Left cardiac atrium (tissue), 4 donors: ENCODE measurements at regions not wholly inside any gene's neighbourhood (a gene's known extent, or its start where the extent isn't known, plus 50 kb on each side); places are given as distances from the start of the nearest gene placed in this dataset.
"Not testable (repeated sequence)": the region's sequence is repeated elsewhere in the genome, so short reads cannot be mapped to it uniquely, and the experiment has no call there.

Source experiments
- ATAC-seq, 2 donors: fragments of 200-7000 bp; cut with Tn5 transposase; one replicate each; pipeline ENCODE4 v1.9.1; 2020; ENCODE audit warnings: mild to moderate bottlenecking in 2 of 2, moderate library complexity in 2 of 2
- DNase-seq: peaks from one replicate; pipeline ENCODE4 v3.0.0-alpha.2; 2020
- intact Hi-C, 2 donors: fragments of 100-400 bp; cut with DNase I; formaldehyde crosslinking; loops; one replicate each; pipeline versions ENCODE4 v1.14.1 to v1.15.1; 2022 to 2023
- donor health status: DM: no; HTN: yes; CAD: no.
- donor health status: DM: no; HTN: yes; CAD: no; lungs with severe emphysema.
- donor health status: DM: yes; HTN: yes; CAD: no.
- donor health status: Dilated cardiomyopathy.

GRCh38 chr3:104176706-104177105 is 1190.0 kb upstream of the ALCAM start:
- intact Hi-C loops, result no loop called here
- DNase-seq (no peak), ATAC-seq (no peak)

GRCh38 chr3:104178680-104179079 is 1188.0 kb upstream of the ALCAM start:
- DNase-seq (no peak), ATAC-seq (no peak)
- intact Hi-C loops, result no loop called here

- intact Hi-C loops, result no loop called here
- DNase-seq (no peak), ATAC-seq (no peak)
These were observed 1185.8 kb upstream of the ALCAM start for GRCh38 chr3:104180906-104181305.

GRCh38 chr3:104190681-104191080 is 1176.0 kb upstream of the ALCAM start:
- intact Hi-C loops, result no loop called here
- ATAC-seq, result no peak
- no peak for DNase-seq

GRCh38 chr3:104198131-104198530 is 1168.6 kb upstream of the ALCAM start:
- intact Hi-C loops, result no loop called here
- DNase-seq, result no peak
- no peak for ATAC-seq

GRCh38 chr3:104206925-104207324 is 1159.8 kb upstream of the ALCAM start:
- intact Hi-C loops, result no loop called here
- ATAC-seq (no peak), DNase-seq (no peak)

- ATAC-seq (no peak), DNase-seq (no peak)
- intact Hi-C loops, result no loop called here
These were observed 1152.4 kb upstream of the ALCAM start for GRCh38 chr3:104214277-104214676.

GRCh38 chr3:104214937-104215336 is 1151.8 kb upstream of the ALCAM start:
- ATAC-seq (no peak), DNase-seq (no peak)
- intact Hi-C loops, result no loop called here

GRCh38 chr3:104219046-104219445 is 1147.7 kb upstream of the ALCAM start:
- ATAC-seq, intact Hi-C loops, DNase-seq: not testable (repeated sequence)

- DNase-seq (no peak), ATAC-seq (no peak)
- intact Hi-C loops, result no loop called here
These were observed 1132.1 kb upstream of the ALCAM start for GRCh38 chr3:104234442-104235194.

- ATAC-seq, result no peak
- intact Hi-C loops, result no loop called here
These were observed 1122.0 kb upstream of the ALCAM start for GRCh38 chr3:104244680-104245220.

GRCh38 chr3:104245261-104245660 is 1121.4 kb upstream of the ALCAM start:
- no peak for ATAC-seq
- intact Hi-C loops, result no loop called here

More at GRCh38 chr3:104244680-104245220, 1122.0 kb upstream of the ALCAM start:
- DNase-seq, result no peak

GRCh38 chr3:104245981-104246380 is 1120.7 kb upstream of the ALCAM start:
- no peak for DNase-seq
- ATAC-seq, result no peak
- intact Hi-C loops, result no loop called here

More at GRCh38 chr3:104245261-104245660, 1121.4 kb upstream of the ALCAM start:
- DNase-seq, result no peak

GRCh38 chr3:104257486-104257885 is 1109.2 kb upstream of the ALCAM start:
- DNase-seq, result no peak
- intact Hi-C loops, result no loop called here
- ATAC-seq, result no peak

GRCh38 chr3:104263477-104263876 is 1103.2 kb upstream of the ALCAM start:
- intact Hi-C loops, result no loop called here
- DNase-seq (no peak), ATAC-seq (no peak)

GRCh38 chr3:104266219-104266618 is 1100.5 kb upstream of the ALCAM start:
- ATAC-seq, intact Hi-C loops, DNase-seq: not testable (repeated sequence)

GRCh38 chr3:104269771-104270170 is 1096.9 kb upstream of the ALCAM start:
- DNase-seq, result no peak
- ATAC-seq, result no peak
- intact Hi-C loops, result loop anchor here in 1 of 2 donors (10.0 kb wide), 1 partner anchor 1245 kb away; no protein-coding TSS in a partner anchor

- ATAC-seq (no peak), DNase-seq (no peak)
- intact Hi-C loops, result loop anchor here in 1 of 2 donors (10.0 kb wide), 1 partner anchor 1242 kb away; no protein-coding TSS in a partner anchor
These were observed 1093.6 kb upstream of the ALCAM start for GRCh38 chr3:104273046-104273649.

GRCh38 chr3:104275199-104275598 is 1091.5 kb upstream of the ALCAM start:
- no peak for ATAC-seq
- intact Hi-C loops, result loop anchor here in 1 of 2 donors (10.0 kb wide), 1 partner anchor 1240 kb away; no protein-coding TSS in a partner anchor

GRCh38 chr3:104279617-104280016 is 1087.1 kb upstream of the ALCAM start:
- no peak for DNase-seq
- no peak for ATAC-seq
- intact Hi-C loops, result loop anchor here in 1 of 2 donors (10.0 kb wide), 1 partner anchor 1235 kb away; no protein-coding TSS in a partner anchor

More at GRCh38 chr3:104275199-104275598, 1091.5 kb upstream of the ALCAM start:
- no peak for DNase-seq
